SK-N-SH (cell line): ENCODE measurements at regions not wholly inside any gene's neighbourhood (a gene's known extent, or its start where the extent isn't known, plus 50 kb on each side); places are given as distances from the start of the nearest gene placed in this dataset.

Source experiments
- CTCF ChIA-PET: fragments of 300-600, 350-600 bp; formaldehyde crosslinking; extraction: SDS; loops from one replicate; lab custom pipeline; 2021; lab: Yijun Ruan, JAX
- POLR2A ChIA-PET: fragments of 350-600 bp; sonication (Branson Sonifier 250); formaldehyde crosslinking; extraction: SDS; loops from one replicate; lab custom pipeline; 2020; ENCODE audit warnings: antibody characterized with exemption, inconsistent platforms; lab: Yijun Ruan, JAX
- DNase-seq: peaks from one replicate; pipeline ENCODE4 v3.0.0; 2012
- H2AFZ ChIP-seq: fragments of 200-600 bp; sonication (generic); 2 replicates; pipeline ENCODE4 v1.8.1; 2016; ENCODE audit warnings: antibody characterized with exemption, mild to moderate bottlenecking, low read depth
- H3F3A ChIP-seq: fragments of 200-600 bp; sonication (generic); replicated peaks from 2 replicates; pipeline ENCODE3; 2016; ENCODE audit warnings: antibody characterized with exemption, mild to moderate bottlenecking; ENCODE audit not compliant: insufficient read depth
- H3K27ac ChIP-seq, 2 experiments: fragments of 200-500 bp in 1 of 2; fragments of 200-600 bp in 1 of 2; sonication (Bioruptor generic) in 1 of 2; sonication (generic), shearing (Covaris generic) in 1 of 2; 2 replicates each; pipeline versions ENCODE4 v1.5.1 to v1.6.1; 2014 to 2016; ENCODE audit warnings: low read depth in 2 of 2, inconsistent platforms in 1 of 2, low read length in 1 of 2, mild to moderate bottlenecking in 1 of 2, mixed read lengths in 1 of 2
- H3K27me3 ChIP-seq: fragments of 200-600 bp; sonication (generic), shearing (Covaris generic); 2 replicates; pipeline ENCODE4 v1.6.1; 2016; ENCODE audit warnings: mixed run types; ENCODE audit not compliant: insufficient read depth
- H3K36me3 ChIP-seq, 2 experiments: fragments of 200-500 bp in 1 of 2; fragments of 200-600 bp in 1 of 2; sonication (Bioruptor generic) in 1 of 2; sonication (generic) in 1 of 2; replicated peaks in 1 of 2; 2 replicates each; pipeline versions ENCODE3 to v1.5.1; 2014 to 2016; ENCODE audit warnings: low read length in 1 of 2, mild to moderate bottlenecking in 1 of 2; ENCODE audit not compliant: insufficient read depth in 2 of 2, control insufficient read depth in 1 of 2
- H3K4me1 ChIP-seq, 2 experiments: fragments of 200-500 bp in 1 of 2; fragments of 200-600 bp in 1 of 2; sonication (Bioruptor generic) in 1 of 2; sonication (generic), shearing (Covaris generic) in 1 of 2; 2 replicates each; pipeline versions ENCODE4 v1.5.1 to v1.6.1; 2014 to 2016; ENCODE audit warnings: low read depth in 1 of 2, low read length in 1 of 2, mixed run types in 1 of 2; ENCODE audit not compliant: insufficient read depth in 2 of 2, control insufficient read depth in 1 of 2
- H3K4me2 ChIP-seq: fragments of 200-600 bp; sonication (generic), shearing (Covaris generic); 2 replicates; pipeline ENCODE4 v1.6.1; 2017; ENCODE audit warnings: mixed run types
- H3K4me3 ChIP-seq, 2 experiments: fragments of 200-500 bp in 1 of 2; fragments of 200-600 bp in 1 of 2; sonication (Bioruptor generic) in 1 of 2; sonication (generic), shearing (Covaris generic) in 1 of 2; 2 replicates each; pipeline versions ENCODE4 v1.5.1 to v1.8.1; 2014 to 2016; ENCODE audit warnings: low read depth in 2 of 2, inconsistent platforms in 1 of 2, low read length in 1 of 2, mild to moderate bottlenecking in 1 of 2, mixed read lengths in 1 of 2, moderate library complexity in 1 of 2
- H3K79me2 ChIP-seq: fragments of 200-600 bp; sonication (generic); 2 replicates; pipeline ENCODE4 v1.8.1; 2017; ENCODE audit warnings: mild to moderate bottlenecking; ENCODE audit not compliant: insufficient read depth
- H3K9ac ChIP-seq: fragments of 200-600 bp; sonication (generic); 2 replicates; pipeline ENCODE4 v1.6.1; 2017; ENCODE audit warnings: mixed run types
- H3K9me2 ChIP-seq: fragments of 200-600 bp; sonication (generic); 2 replicates; pipeline ENCODE4 v1.6.1; 2017; ENCODE audit warnings: mixed run types
- H3K9me3 ChIP-seq: fragments of 200-600 bp; sonication (generic); 2 replicates; pipeline ENCODE4 v1.6.1; 2017; ENCODE audit warnings: mixed run types, mild to moderate bottlenecking, moderate library complexity
- H4K20me1 ChIP-seq: fragments of 200-600 bp; sonication (generic); 2 replicates; pipeline ENCODE4 v1.6.1; 2017; ENCODE audit warnings: mild to moderate bottlenecking, mixed run types; ENCODE audit not compliant: insufficient read depth
- CHD2 ChIP-seq: fragments of 150-350 bp; IDR thresholded peaks from 2 replicates; pipeline ENCODE4 v1.6.1; 2018; ENCODE audit warnings: low read length; ENCODE audit not compliant: partially characterized antibody
- CTCF ChIP-seq: fragments of 200-600 bp; sonication (generic); IDR thresholded peaks from 2 replicates; pipeline ENCODE4 v1.6.1; 2017; ENCODE audit warnings: antibody characterized with exemption, mild to moderate bottlenecking, moderate library complexity
- EP300 ChIP-seq, 2 experiments: IDR thresholded peaks; 2 replicates each; pipeline versions ENCODE4 v1.4.0 to v1.6.1; 2012; ENCODE audit warnings: borderline replicate concordance in 1 of 2, low read depth in 1 of 2, low read length in 1 of 2
- FOXJ3 ChIP-seq: sonication (generic); formaldehyde crosslinking; IDR thresholded peaks from 2 replicates; pipeline ENCODE4 v1.5.1; 2020; ENCODE audit warnings: mild to moderate bottlenecking, missing genetic modification reagents
- FOXM1 ChIP-seq: IDR thresholded peaks from 2 replicates; pipeline ENCODE4 v1.4.0; 2012; ENCODE audit warnings: low read depth, mild to moderate bottlenecking
- GATA2 ChIP-seq: sonication (generic); formaldehyde crosslinking; IDR thresholded peaks from 2 replicates; pipeline ENCODE4 v1.5.0; 2020; ENCODE audit warnings: mild to moderate bottlenecking, missing genetic modification reagents
- IRF3 ChIP-seq: fragments of 150-350 bp; IDR thresholded peaks from 2 replicates; pipeline ENCODE4 v1.6.1; 2016; ENCODE audit warnings: mild to moderate bottlenecking, low read depth, low read length
- JUND ChIP-seq: IDR thresholded peaks from 2 replicates; pipeline ENCODE4 v1.4.0; 2012
- MAX ChIP-seq: IDR thresholded peaks from 2 replicates; pipeline ENCODE4 v1.4.0; 2012; ENCODE audit warnings: low read depth
- MEF2A ChIP-seq: IDR thresholded peaks from 2 replicates; pipeline ENCODE4 v1.4.0; 2012; ENCODE audit warnings: low read depth, borderline replicate concordance
- MXI1 ChIP-seq: IDR thresholded peaks from 2 replicates; pipeline ENCODE4 v1.6.1; 2012; ENCODE audit warnings: mild to moderate bottlenecking, low read depth, low read length, improper control_type of control experiment
- NRF1 ChIP-seq: IDR thresholded peaks from 2 replicates; pipeline ENCODE4 v1.6.1; 2012; ENCODE audit warnings: low read depth, mild to moderate bottlenecking, low read length
- PBX3 ChIP-seq: IDR thresholded peaks from 2 replicates; pipeline ENCODE4; 2012
- RAD21 ChIP-seq: IDR thresholded peaks from 2 replicates; pipeline ENCODE4 v1.6.1; 2012; ENCODE audit warnings: mild to moderate bottlenecking, low read length
- RCOR1 ChIP-seq: fragments of 150-350 bp; IDR thresholded peaks from 2 replicates; pipeline ENCODE4 v1.6.1; 2017; ENCODE audit warnings: antibody characterized with exemption, low read length
- RFX5 ChIP-seq: IDR thresholded peaks from 2 replicates; pipeline ENCODE4 v1.6.1; 2012; ENCODE audit warnings: mild to moderate bottlenecking, improper control_type of control experiment, low read length
- RXRA ChIP-seq: IDR thresholded peaks from 2 replicates; pipeline ENCODE4 v1.4.0; 2012; ENCODE audit warnings: low read depth, mild to moderate bottlenecking, borderline replicate concordance
- SIN3A ChIP-seq: IDR thresholded peaks from 2 replicates; pipeline ENCODE4 v1.6.1; 2012; ENCODE audit warnings: low read depth, mild to moderate bottlenecking, low read length, moderate library complexity, borderline replicate concordance
- TCF12 ChIP-seq: IDR thresholded peaks from 2 replicates; pipeline ENCODE4 v1.4.0; 2012
- TEAD4 ChIP-seq: IDR thresholded peaks from 2 replicates; pipeline ENCODE4 v1.4.0; 2012; ENCODE audit warnings: mild to moderate bottlenecking, borderline replicate concordance; ENCODE audit not compliant: insufficient read depth
- USF1 ChIP-seq: IDR thresholded peaks from 2 replicates; pipeline ENCODE4 v1.4.0; 2012; ENCODE audit warnings: low read depth, borderline replicate concordance
- YY1 ChIP-seq: IDR thresholded peaks from 2 replicates; pipeline ENCODE4 v1.4.0; 2012; ENCODE audit warnings: low read depth, mild to moderate bottlenecking
- ZBTB33 ChIP-seq: IDR thresholded peaks from 2 replicates; pipeline ENCODE4 v1.4.0; 2012; ENCODE audit warnings: low read depth, borderline replicate concordance
- WGBS: methylation state at CpG from one replicate; pipeline ENCODE4 v1.1.6; 2017; ENCODE audit warnings: low lambda C conversion rate; 5-methylcytosine and 5-hydroxymethylcytosine counted together

- Histone ChIP-seq H3K27me3 (no peaks in the 10 kb centered on the region), H4K20me1 (peaks cover 100% of the 10 kb centered on the region), H3K4me2 (no peak overlapping the region), H3K9me2 (no peaks in the 10 kb centered on the region), H3K4me1 (peaks cover 59 to 80% of the 10 kb centered on the region in 2 experiments; a peak in 3 of 4 replicates), H3K27ac (no peak overlapping the region), H3K9ac (no peak overlapping the region), H3F3A (peaks cover 21% of the 10 kb centered on the region), H3K79me2 (peaks cover 100% of the 10 kb centered on the region), H2AFZ (no peak overlapping the region), H3K4me3 (no peak overlapping the region), H3K9me3 (no peaks in the 10 kb centered on the region), H3K36me3 (peaks cover 0 to 3% of the 10 kb centered on the region in 2 experiments)
- POLR2A ChIA-PET = no interaction called here
- CTCF ChIA-PET = interaction anchor here (1.0 kb wide), 1 partner anchor 268 kb away, joined by 4 read pairs; no protein-coding TSS in a partner anchor
- TF ChIP-seq CHD2 = no peak
- TF ChIP-seq TCF12 = no peak
- TF ChIP-seq ZBTB33 = no peak
- TF ChIP-seq FOXJ3 (CRISPR knock-in tag) = no peak
- TF ChIP-seq GATA2 (CRISPR knock-in tag) = no peak
- TF ChIP-seq IRF3 = no peak
- WGBS = 94% methylated on average over 9 of the region's 9 CpGs
- no peak for DNase-seq
Measured at GRCh38 chr12:124503305-124503704, 64.1 kb downstream of the NCOR2 start.

GRCh38 chr12:124502379-124502778 is 65.0 kb downstream of the NCOR2 start:
- TF ChIP-seq CHD2 (no peak), FOXM1 (no peak), TEAD4 (no peak), JUND (no peak), MAX (no peak), NRF1 (no peak), YY1 (no peak), RFX5 (no peak), GATA2 (CRISPR knock-in tag) (no peak), SIN3A (no peak), RCOR1 (no peak), MXI1 (no peak), MEF2A (no peak), EP300 (IDR thresholded peaks at IDR 0.05; ENCODE audit: borderline replicate concordance in 1 of 2, low read depth in 1 of 2, low read length in 1 of 2) (no peak), CTCF (no peak), USF1 (no peak), FOXJ3 (CRISPR knock-in tag) (no peak), PBX3 (no peak), RXRA (no peak), RAD21 (no peak)
- POLR2A ChIA-PET = no interaction called here
- H3K9me2 ChIP-seq = no peaks in the 10 kb centered on the region
- peaks cover 100% of the 10 kb centered on the region for H3K79me2 ChIP-seq
- no peaks in the 10 kb centered on the region for H3K27me3 ChIP-seq
- H3K36me3 ChIP-seq = peaks cover 0 to 3% of the 10 kb centered on the region in 2 experiments
- no peak overlapping the region for H3K4me3 ChIP-seq
- no peak overlapping the region for H3K4me2 ChIP-seq
- H3K9ac ChIP-seq = no peak overlapping the region
- peaks cover 100% of the 10 kb centered on the region for H4K20me1 ChIP-seq
- no peak overlapping the region for H2AFZ ChIP-seq
- peaks cover 55 to 80% of the 10 kb centered on the region in 2 experiments; a peak in 3 of 4 replicates for H3K4me1 ChIP-seq
- 95% methylated on average over 7 of the region's 10 CpGs for WGBS
- H3K27ac ChIP-seq = no peak overlapping the region
- CTCF ChIA-PET = no interaction called here
- no peaks in the 10 kb centered on the region for H3K9me3 ChIP-seq
- no peak for DNase-seq
- peaks cover 21% of the 10 kb centered on the region for H3F3A ChIP-seq
